CD4-positive, alpha-beta T cell treated with Interleukin-10 for 1 hour (primary cell): ENCODE measurements at regions not wholly inside any gene's neighbourhood (a gene's known extent, or its start where the extent isn't known, plus 50 kb on each side); places are given as distances from the start of the nearest gene placed in this dataset.
A peak's percentile ranks its signal among the peaks of the same experiment; 100 is the strongest.
"Not testable (repeated sequence)": the region's sequence is repeated elsewhere in the genome, so short reads cannot be mapped to it uniquely, and the experiment has no call there.

Experiments used
- DNase-seq: peaks from one replicate; pipeline ENCODE4 v3.0.0-alpha.2; 2020

DNA sequence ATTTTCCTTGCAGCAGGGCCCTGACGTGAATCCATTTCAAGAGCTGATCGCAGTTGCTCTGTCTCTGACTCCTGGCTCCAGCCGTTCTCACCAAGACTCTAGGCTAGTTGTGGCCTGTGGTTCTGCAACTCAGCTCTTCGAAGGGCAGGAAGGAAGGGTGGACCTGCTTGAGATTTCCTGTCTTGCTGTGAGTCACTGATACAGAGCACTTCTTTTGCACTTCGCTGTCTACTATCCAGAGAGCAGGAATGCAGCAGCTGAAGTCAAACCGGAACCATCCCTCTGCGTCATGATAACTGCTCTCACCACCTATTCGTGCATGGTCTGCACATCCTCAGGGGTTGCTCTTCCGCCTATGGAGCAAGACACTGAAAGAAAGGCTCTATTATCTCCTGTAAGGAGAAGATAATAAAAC is 59.7 kb downstream of the RAP2B start:
- DNase-seq: peak; percentile 90

DNA sequence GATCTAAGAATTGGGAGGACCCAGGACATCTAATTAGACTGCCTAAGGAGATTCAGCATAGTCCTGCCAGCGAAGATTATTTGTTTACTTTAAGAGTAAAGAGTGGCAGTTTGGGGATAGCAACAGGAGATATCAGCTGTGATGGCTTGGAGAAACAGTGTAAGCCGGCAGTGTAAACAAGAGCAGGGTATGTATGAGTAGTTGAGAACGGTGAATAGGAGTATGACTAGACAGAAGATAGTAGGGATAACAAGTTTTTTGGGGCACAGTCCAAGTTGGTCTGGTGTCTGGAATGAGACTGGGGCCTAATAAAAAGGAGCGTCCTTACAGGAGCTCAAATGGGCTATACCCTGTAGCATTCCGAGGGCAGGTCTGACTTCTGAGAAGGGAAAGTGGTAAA is 64.9 kb downstream of the RAP2B start:
- not testable (repeated sequence) for DNase-seq

DNA sequence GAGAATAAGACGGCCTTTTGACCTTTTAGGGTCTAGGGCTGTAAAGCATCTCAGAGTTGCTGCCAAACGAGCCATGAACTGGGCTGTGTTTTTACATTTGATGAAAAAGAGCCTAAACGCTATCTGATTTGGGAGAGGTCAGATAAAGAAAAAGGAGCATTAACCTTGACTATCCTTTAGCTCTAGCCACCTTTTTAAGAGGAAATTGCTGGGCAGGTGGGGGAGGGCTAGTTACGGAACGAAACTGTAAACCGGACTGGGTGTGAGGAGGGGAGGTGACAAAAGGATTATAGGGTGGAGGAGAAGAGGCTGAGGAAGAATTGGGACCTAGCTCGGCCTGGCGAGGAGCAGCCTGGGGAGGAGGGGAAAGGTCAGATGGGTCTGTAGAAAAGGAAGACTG is 68.4 kb downstream of the RAP2B start:
- DNase-seq: not testable (repeated sequence)

DNA sequence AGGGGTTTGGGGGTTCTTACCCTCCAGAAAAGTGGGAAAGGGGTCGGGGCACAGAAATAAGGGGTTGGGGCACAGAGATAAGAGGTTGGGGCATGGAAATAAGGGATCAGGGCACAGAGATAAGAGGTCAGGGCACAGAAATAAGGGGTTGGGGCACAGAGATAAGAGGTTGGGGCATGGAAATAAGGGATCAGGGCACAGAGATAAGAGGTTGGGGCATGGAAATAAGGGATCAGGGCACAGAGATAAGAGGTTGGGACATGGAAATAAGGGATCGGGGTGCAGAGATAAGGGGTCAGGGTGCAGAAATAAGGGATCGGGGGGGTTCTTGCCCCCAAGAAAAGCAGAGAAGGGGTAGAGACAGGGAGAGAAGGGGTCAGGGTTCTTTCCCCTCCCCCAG is 69.2 kb downstream of the RAP2B start:
- DNase-seq: not testable (repeated sequence)

DNA sequence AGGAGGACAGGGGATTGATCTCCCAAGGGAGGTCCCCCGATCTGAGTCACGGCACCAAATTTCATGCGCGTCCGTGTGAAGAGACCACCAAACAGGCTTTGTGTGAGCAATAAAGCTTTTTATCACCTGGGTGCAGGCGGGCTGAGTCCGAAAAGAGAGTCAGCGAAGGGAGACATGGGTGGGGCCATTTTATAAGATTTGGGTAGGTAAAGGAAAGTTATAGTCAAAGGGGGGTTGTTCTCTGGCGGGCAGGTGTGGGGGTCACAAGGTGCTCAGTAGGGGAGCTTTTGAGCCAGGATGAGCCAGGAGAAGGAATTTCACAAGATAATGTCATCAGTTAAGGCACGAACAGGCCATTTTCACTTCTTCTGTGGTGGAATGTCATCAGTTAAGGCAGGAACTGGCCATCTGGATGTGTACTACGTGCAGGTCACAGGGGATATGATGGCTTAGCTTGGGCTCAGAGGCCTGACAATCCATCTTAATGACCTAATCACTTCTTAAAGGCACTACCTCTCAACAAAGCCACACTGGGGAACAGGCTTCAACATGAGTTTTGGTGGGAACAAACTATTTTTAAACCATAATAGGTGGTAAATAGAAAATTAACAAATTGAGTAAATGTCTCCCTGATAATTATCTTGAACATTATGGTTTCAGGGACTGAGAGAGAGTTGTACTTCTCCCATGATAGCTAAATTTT is 70.2 kb downstream of the RAP2B start:
- DNase-seq: not testable (repeated sequence)

DNA sequence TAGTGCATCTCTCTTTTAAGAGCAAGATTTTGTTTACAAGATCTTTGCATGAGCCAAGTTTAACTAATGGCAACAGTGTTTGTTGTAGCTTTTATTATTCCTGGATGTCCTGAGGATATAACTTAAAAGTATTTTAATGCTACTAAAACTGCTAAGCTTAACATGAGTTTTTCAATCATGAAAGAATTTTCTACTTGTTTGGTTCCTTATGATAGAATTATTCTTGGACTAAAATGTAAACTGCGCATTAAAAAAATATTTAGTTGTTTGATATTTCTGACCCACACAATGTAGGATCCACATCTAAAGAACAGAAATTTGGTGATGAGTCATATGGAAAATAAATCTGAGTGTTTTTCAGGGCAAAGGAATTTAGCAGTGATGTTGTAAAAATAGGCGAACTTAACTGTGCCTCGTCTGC is 70.8 kb downstream of the RAP2B start:
- no peak for DNase-seq

DNA sequence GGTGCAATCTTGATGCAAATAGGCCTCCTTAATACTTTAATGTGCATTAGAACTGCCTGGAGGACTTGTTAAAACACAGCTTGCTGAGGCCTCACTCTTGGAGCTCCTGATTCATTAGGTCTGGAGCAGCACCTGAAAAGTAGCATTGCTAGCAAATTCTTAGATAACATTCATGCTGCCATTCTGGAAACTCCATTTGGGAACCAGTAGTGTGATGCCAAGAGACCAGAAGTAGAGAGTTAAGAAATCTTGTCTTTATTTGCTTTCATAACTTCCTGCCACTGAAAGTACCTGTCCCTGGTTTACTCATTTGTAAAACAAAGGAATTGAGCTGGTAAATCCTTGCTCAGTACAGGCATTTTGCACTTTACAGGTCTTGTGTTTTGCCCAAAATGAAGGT is 72.0 kb downstream of the RAP2B start:
- no peak for DNase-seq

DNA sequence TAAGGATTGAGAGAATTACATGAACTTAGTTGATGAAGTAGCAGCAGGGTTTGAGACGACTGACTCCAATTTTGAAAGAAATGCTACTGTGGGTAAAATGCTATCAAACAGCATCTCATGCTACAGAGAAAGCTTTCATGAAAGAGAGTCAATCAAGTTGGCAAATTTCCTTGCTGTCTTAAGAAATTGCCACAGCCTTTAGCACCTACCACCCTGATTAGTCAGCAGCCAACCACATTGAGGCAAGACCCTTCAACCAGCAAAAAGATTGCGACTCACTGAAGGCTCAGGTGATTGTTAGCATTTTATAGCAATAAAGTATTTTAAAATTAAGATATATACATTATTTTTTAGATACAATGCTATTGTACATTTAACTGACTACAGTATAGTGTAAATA is 80.9 kb downstream of the RAP2B start:
- DNase-seq: peak; percentile 40

DNA sequence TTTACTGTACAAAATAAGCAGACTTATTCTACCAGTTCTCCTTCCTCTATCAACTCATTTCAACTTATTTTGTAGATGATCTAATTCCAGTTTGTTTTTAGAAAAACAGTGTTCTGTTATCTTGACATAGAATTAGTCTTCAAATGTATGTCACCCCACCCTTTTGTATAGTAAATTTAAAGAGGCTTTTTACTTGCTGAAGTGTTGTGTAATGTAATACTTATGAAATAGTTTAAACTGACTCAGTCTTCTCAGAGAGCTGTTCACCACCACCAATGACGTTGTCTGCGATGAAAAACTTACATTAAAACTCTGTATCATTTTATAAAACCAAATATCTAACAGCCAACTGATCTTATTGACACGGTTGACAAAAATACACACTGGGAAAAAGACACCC is 82.9 kb downstream of the RAP2B start:
- DNase-seq: no peak

DNA sequence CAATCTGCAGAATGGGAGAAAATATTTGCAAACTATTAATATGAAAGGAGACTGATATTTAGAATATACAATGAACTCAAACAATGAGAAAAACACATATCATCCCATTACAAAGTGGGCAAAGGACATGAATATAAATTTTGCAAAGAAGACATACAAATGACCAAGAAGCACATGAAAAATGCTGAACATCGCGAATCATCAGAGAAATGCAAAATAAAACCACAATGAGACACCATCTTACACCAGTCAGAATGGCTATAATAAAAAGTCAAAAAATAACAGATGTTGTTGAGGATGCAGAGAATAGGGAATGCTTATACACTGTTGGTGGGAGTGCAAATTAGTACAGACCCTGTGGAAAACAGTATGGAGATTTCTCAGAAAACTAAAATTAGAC is 83.6 kb downstream of the RAP2B start:
- no peak for DNase-seq

DNA sequence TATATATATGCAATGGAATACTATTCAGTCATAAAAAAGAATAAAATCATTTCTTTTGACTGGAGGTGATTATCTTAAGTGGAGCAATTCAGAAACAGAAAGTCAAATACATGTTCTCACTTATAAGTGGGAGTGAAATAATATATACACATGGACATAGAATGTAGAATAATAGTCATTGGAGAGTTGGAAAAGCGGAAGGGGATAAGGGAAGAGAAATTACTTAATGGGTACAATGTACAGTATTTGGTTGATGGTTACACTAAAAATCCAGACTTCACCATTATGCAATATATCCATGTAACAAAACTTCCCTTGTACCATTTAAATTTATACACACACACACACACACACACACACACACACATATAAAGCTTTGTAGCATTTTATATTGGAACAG is 84.3 kb downstream of the RAP2B start:
- no peak for DNase-seq

DNA sequence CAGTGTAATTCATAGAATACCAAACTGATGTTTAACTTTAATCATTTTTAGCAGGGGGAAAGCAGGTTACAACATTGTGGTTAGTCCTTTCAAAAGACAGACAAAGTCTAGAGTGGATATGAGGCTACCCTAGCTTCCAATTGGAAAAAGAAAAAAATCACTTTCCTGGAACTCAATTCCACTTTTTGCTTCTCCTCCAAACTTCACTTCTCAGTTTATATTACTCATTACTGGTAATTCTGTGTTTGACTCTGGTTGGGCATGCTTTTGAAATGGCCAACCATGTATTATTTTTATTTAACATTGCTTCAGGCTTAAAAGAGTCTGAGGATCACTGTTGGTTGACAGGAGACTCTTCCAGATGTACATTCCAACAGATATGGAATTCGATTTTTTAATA is 84.8 kb downstream of the RAP2B start:
- no peak for DNase-seq

DNA sequence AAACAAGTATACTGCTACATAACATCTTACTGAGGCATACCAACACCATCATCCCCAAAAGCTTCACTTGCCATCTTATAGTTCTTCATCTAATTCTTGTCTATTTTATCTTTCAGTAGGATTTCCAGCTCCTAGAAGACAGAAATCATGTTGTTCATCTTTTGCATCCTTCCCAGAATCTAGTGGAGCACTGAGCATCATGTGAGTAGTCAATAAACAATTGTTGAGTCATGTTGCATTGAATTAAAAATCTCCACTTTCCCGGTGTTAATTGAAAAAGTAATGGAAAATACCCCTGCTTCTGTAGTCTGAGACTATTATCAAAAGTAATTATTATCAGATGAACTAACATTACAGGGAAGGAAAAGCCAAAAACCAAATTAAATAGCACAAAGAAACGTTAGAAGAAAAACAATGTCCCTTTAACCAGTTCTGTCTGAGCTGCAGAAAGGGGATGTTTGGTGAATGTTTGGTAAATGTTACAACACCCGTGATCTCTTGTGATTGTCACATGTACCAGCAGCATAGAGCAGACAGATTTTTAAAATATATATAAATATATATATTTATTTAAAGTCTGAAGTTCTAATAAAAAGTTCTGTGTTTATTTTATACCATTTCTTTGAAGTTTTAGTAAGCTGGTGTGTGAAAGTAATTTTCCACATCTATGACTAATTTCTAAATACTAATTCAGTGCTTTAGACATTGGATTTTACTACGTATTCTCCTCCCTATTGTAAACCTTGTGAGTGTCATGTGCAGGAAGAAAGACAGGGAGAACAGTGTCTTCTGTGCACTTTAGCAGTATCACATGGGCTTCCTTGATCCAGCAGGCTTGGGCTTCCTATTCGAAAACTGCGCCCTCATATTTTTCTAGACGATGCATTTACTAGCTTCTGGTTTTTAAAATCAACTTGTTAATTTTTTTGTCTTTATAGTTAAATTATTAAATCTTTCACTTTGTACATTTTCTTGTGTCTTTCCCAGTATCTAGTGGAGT is 85.6 kb downstream of the RAP2B start:
- DNase-seq: no peak

DNA sequence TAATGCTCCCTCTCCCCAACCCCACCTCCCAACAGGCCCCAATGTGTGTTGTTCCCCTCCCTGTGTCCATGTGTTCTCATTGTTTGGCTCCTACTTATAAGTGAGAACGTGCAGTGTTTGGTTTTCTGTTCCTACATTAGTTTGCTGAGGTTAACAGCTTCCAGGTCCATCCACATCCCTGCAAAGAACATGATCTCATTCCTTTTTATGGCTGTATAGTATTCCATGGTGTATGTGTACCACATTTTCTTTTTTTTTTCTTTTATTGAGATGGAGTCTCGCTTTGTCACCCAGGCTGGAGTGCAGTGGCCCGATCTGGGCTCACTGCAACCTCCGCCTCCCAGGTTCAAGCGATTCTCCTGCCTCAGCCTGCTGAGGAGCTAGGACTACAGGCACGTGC is 86.8 kb downstream of the RAP2B start:
- not testable (repeated sequence) for DNase-seq

DNA sequence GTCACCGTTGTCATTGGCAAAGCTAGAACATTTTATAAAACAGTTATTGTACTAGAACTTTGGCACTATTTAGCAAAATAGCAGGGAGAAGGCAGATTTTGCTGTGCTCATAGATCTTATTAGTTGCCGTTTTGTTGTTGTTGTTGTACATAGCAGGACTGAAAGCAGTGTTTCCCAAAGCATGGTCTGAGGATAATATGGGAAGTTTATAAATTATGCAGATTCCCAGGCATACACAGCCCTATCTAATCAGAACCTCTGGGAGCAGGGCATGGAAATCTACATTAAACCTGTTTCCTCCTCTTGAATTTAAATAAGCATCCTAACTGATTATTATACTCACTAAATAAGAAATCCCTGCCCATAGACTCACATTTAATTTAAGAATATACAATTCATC is 87.9 kb downstream of the RAP2B start:
- DNase-seq: no peak

DNA sequence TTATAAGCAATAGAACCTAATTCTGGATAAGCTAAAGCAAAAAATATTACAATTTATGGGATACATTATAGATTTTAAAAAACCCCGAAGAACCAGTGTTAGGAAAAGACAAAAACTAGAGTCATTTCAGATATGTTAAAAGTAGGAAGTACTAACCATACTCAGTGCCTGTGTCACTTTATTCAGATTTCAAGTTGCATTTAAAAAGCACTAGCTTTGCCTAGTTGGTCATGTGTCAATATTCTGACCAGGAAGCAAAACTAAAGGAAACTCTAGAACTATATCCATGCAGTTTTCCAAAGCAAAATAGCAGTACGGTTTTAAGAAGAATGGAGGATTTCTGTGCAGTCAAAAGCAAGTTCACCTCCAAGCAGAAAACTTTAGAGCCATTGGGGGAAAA is 88.4 kb downstream of the RAP2B start:
- DNase-seq: no peak

DNA sequence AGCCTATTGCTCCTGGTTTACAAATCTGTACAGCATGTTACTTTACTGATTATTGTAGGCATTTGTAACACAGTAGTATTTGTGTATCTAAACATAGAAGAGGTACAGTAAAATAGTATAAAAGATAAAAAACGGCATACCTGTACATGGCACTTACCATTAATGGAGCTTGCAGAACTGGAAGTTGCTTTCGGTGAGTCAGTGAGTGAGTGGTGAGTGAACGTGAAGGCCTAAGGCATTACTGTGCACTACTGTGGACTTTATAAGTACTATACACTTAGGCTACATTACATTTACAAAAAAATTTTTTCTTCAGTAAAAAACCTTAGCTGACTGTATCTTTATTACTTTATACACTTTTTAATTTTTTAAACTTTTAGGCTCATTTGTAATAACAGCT is 90.9 kb downstream of the RAP2B start:
- DNase-seq: no peak

DNA sequence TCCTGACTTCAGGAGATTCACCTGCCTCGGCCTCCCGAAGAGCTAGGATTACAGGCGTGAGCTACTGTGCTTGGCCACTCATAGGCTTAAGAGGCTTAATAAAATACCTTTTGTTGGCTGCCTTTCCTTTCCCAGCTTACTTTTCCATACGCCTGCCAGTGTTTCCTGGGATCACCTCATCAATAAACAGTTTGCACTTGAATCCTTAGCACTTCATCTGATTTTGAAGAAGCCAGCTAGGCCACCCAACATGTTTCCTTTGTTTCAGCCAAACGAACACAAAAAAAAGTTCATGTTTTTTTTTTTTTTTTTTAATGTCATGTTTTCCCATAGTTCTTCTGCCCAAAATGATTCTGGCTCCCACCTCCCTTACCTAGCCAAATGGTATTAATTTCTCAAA is 92.3 kb downstream of the RAP2B start:
- no peak for DNase-seq

DNA sequence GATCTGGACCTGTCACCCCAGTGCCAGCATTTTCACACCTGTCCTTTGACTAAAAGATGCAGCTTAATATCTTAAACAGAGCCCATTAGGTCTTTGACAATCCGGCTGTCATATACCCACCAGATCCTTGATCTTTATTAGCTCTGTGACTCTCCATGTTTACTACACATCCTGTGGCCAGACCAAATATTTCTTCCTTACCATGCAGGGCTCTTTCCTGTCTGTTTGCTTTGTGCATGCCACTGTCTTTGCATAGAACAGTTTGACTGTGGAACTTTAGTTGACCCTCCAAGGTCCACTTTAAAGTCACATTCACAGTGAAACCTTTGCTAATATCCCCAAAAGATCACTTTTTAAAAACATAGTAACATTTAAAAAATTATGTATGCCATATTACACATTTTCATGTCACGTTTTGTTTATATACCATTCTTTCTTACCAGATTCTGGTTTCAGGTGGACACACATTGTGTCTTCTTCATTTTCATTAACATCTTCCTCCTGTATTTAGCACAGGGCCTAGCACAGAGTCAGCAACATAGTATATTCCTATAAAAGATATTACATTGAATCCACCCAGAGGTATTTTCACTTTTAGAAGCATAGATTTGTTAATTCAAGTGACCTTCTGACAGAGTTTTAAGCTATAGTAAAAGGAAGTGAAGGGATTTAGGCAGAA is 95.8 kb downstream of the RAP2B start:
- no peak for DNase-seq

DNA sequence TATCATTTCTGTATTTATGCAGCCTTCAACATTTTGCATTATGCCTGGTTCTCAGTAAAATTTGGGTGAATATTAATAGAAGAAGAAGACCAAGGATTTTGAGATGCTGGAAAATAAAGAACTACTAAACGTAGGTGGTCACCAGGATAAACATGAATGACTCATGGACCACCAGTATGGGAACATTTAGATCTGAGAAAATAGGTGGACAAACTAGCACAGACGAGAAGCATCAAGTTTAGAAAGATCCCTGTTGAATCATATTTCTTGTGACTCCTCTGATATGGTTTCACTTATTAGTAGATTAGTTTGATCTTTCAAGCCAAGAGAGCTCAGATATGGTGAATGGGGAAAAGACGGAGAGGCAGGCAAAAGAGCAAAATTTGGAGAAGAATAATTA is 97.9 kb downstream of the RAP2B start:
- DNase-seq: no peak

DNA sequence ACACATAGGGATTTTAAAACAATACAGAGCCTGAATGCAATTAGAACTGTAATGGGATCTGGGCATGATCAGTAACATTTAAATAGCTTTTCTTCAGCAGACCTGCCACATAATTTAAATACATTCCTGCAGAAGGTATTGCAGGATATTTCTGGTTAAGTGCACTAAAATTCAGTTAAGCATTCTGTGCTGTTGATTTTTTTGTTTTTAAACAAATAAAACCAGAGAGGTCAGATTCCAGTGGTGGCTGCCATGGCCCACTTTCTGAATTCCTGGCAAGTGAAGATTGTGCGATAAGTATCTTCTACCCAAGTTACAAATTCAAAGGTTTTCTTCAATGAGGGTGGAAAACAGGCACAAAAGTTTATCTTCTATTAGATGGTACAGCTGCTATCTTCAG is 98.7 kb downstream of the RAP2B start:
- DNase-seq: no peak

DNA sequence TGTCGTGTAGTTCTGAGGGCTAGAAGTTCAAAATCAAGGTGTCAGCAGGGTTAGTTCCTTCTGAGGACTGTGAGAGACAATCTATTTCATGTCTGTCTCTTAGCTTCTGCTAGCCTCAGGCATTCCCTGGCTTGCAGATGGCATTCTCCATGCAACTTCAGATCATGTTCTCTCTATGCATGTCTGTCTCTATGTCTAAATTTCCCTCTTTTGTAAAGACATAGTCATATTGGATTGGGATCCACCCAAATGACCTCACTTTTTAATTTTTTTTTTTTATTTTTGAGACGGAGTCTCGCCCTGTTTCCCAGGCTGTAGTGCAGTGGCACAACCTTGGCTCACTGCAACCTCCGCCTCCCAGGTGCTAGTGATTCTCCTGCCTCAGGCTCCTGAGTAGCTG is 104.6 kb downstream of the RAP2B start:
- DNase-seq: no peak

DNA sequence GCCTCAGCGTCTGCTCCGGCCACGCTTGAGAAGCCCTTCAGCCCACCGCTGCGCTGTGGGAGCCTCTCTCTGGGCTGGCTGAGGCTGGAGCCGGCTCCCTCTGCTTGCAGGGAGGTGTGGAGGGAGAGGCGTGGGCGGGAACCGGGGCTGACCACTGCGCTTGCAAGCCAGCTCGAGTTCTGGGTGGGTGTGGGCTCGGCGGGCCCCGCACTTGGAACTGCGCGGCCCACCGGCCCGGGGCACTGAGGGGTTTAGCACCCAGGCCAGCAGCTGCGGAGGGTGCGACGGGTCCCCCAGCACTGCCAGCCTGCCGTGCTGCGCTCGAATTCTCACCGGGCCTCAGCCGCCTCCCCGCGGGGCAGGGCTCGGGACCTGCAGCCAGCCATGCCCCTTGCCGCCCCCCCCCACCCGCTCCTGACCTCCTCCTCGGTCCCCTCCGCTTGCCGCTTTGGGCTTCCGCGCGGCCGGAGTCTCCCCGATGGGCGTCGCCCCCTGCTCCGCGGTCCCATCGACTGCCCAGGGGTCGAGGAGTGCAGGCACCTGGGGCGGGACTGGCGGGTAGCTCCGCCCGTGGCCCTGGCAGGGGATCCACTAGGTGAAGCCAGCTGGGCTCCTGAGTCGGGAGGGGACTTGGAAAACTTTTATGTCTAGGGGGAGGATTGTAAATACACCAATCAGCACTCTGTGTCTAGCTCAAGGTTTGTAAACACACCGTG is 106.7 kb downstream of the RAP2B start:
- no peak for DNase-seq
